H1 (cell line): ENCODE measurements at regions not wholly inside any gene's neighbourhood (a gene's known extent, or its start where the extent isn't known, plus 50 kb on each side); places are given as distances from the start of the nearest gene placed in this dataset.

ENCODE experiments used
- BRCA1 ChIP-seq: IDR thresholded peaks from 2 replicates; pipeline ENCODE4 v1.6.1; 2012; ENCODE audit warnings: low read depth, low read length, improper control_type of control experiment
- RAD21 ChIP-seq, 2 experiments: IDR thresholded peaks in 1 of 2; conservative IDR thresholded peaks in 1 of 2; 2 replicates each; pipeline ENCODE4 v1.6.1; 2011; ENCODE audit warnings: low read depth in 2 of 2, low read length in 2 of 2, improper control_type of control experiment in 1 of 2, inconsistent platforms in 1 of 2, mild to moderate bottlenecking in 1 of 2, moderate library complexity in 1 of 2
- RNF2 ChIP-seq: fragments of 200-900, 300-1000 bp; sonication (generic); IDR thresholded peaks from 2 replicates; pipeline ENCODE4 v1.7.1; 2016; ENCODE audit warnings: borderline replicate concordance, low read depth, mild to moderate bottlenecking, antibody characterized with exemption, low read length; ENCODE audit not compliant: poor library complexity, severe bottlenecking; ENCODE audit errors: missing control alignments
- SUZ12 ChIP-seq: fragments of 200-600 bp; sonication (generic); IDR thresholded peaks from 2 replicates; pipeline ENCODE4 v1.6.1; 2012; ENCODE audit warnings: mild to moderate bottlenecking, inconsistent platforms, low read length, moderate library complexity, mixed read lengths

- no peak for TF ChIP-seq SUZ12
- no peak for TF ChIP-seq BRCA1
- no peak for TF ChIP-seq RAD21 (IDR thresholded peaks at IDR 0.05 in 1 of 2, conservative IDR thresholded peaks at IDR 0.05 in 1 of 2; ENCODE audit: low read depth in 2 of 2, low read length in 2 of 2)
- TF ChIP-seq RNF2: no peak
These were observed 52.2 kb downstream of the CCDC185 start (continued) for GRCh38 chr1:223445402-223445801.
